HepG2 (cell line): ENCODE measurements at regions not wholly inside any gene's neighbourhood (a gene's known extent, or its start where the extent isn't known, plus 50 kb on each side); places are given as distances from the start of the nearest gene placed in this dataset.

Source experiments
- ATAC-seq: fragments of 200-7000 bp; cut with Tn5 transposase; 3 replicates; pipeline ENCODE4 v1.9.1; 2020; ENCODE audit warnings: mild to moderate bottlenecking, moderate library complexity
- BruUV-seq: library from RNA; stranded (reverse); fragments of 400-500 nt; replicated peaks from 2 replicates; lab custom pipeline; 2021; lab: Mats Ljungman, UMichigan
- CTCF ChIA-PET: fragments of 300-600 bp; formaldehyde crosslinking; extraction: SDS; loops from one replicate; lab custom pipeline; 2021; ENCODE audit warnings: low total read pairs, inconsistent platforms, low intra/inter-chr PET ratio; lab: Yijun Ruan, JAX
- POLR2A ChIA-PET: fragments of 350-600 bp; sonication (Branson Sonifier 250); formaldehyde crosslinking; loops from one replicate; lab custom pipeline; 2020; ENCODE audit warnings: antibody characterized with exemption, inconsistent platforms; lab: Yijun Ruan, JAX
- DNase-seq: peaks from one replicate; pipeline ENCODE4 v3.0.0-alpha.2; 2015; ENCODE audit warnings: low spot score
- FAIRE-seq: peaks from 3 replicates; lab custom pipeline; 2011; peaks lifted over from hg19 to GRCh38; lab: Jason Lieb, UNC
- H2AFZ ChIP-seq: one replicate; pipeline ENCODE4 v1.6.1; 2011; ENCODE audit warnings: low read length, inconsistent platforms
- H3K27ac ChIP-seq: fragments of 300-600 bp; 3 replicates; pipeline ENCODE4 v1.8.0; 2011; ENCODE audit warnings: mixed run types, mild to moderate bottlenecking, mixed read lengths, low read length, inconsistent platforms; ENCODE audit not compliant: insufficient read depth; ENCODE audit errors: extremely low read length
- H3K27me3 ChIP-seq, 2 experiments: fragments of 200-600 bp in 1 of 2; 2 replicates in 1 of 2; 3 replicates in 1 of 2; pipeline versions ENCODE4 v1.6.0 to v1.8.0; 2011; ENCODE audit warnings: low read length in 2 of 2, mild to moderate bottlenecking in 2 of 2, moderate library complexity in 2 of 2, inconsistent platforms in 1 of 2; ENCODE audit not compliant: insufficient read depth in 2 of 2, control insufficient read depth in 1 of 2
- H3K36me3 ChIP-seq, 2 experiments: fragments of 200-600 bp in 1 of 2; replicated peaks in 1 of 2; 2 replicates in 1 of 2; 3 replicates in 1 of 2; pipeline versions ENCODE4 v1.5.1 to v1.8.0; 2011; ENCODE audit warnings: low read length in 2 of 2, inconsistent platforms in 1 of 2; ENCODE audit not compliant: insufficient read depth in 2 of 2, control insufficient read depth in 1 of 2
- H3K4me1 ChIP-seq: 2 replicates; pipeline ENCODE4 v1.5.1; 2012; ENCODE audit warnings: low read length, inconsistent platforms; ENCODE audit not compliant: insufficient read depth
- H3K4me2 ChIP-seq: 2 replicates; pipeline ENCODE4 v1.6.0; 2011; ENCODE audit warnings: low read depth, low read length, inconsistent platforms
- H3K4me3 ChIP-seq, 3 experiments: fragments of 200-600 bp in 1 of 3; sonication (generic), shearing (Covaris generic) in 1 of 3; replicated peaks in 1 of 3; 2 replicates each; pipeline ENCODE4 v1.5.1; 2011 to 2016; ENCODE audit warnings: low read length in 3 of 3, inconsistent platforms in 2 of 3, low read depth in 2 of 3, mild to moderate bottlenecking in 2 of 3, control low read depth in 1 of 3, mixed read lengths in 1 of 3; ENCODE audit not compliant: insufficient read depth in 1 of 3
- H3K79me2 ChIP-seq: one replicate; pipeline ENCODE4 v1.6.1; 2011; ENCODE audit warnings: low read length, inconsistent platforms; ENCODE audit not compliant: insufficient read depth
- H3K9ac ChIP-seq: 2 replicates; pipeline ENCODE4 v1.6.0; 2011; ENCODE audit warnings: mild to moderate bottlenecking, low read depth, low read length, inconsistent platforms; ENCODE audit not compliant: insufficient read depth
- H3K9me3 ChIP-seq: 2 replicates; pipeline ENCODE4 v1.5.1; 2012; ENCODE audit warnings: mild to moderate bottlenecking, low read length
- H4K20me1 ChIP-seq: 2 replicates; pipeline ENCODE4 v1.6.0; 2011; ENCODE audit warnings: inconsistent platforms, mild to moderate bottlenecking, low read length, moderate library complexity; ENCODE audit not compliant: insufficient read depth
- NFATC3 ChIP-seq: sonication (generic); formaldehyde crosslinking; IDR thresholded peaks from 2 replicates; pipeline ENCODE4 v1.5.1; 2020; ENCODE audit warnings: mild to moderate bottlenecking, missing genetic modification reagents
- RNF2 ChIP-seq: fragments of 450-650 bp; conservative IDR thresholded peaks from 2 replicates; pipeline ENCODE4 v1.6.1; 2016; ENCODE audit warnings: low read depth
- SMAD9 ChIP-seq: sonication (generic); formaldehyde crosslinking; IDR thresholded peaks from 2 replicates; pipeline ENCODE4 v1.5.1; 2020; ENCODE audit warnings: mild to moderate bottlenecking, missing genetic modification reagents
- U2AF2 ChIP-seq: fragments of 200-400 bp; formaldehyde crosslinking; IDR thresholded peaks from 2 replicates; pipeline ENCODE4 v1.6.1; 2017; ENCODE audit warnings: low read depth, mild to moderate bottlenecking, low read length
- ZNF331 ChIP-seq: sonication (generic); formaldehyde crosslinking; IDR thresholded peaks from 2 replicates; pipeline ENCODE4 v1.4.0; 2020; ENCODE audit warnings: missing genetic modification reagents
- ZXDC ChIP-seq: sonication (generic); formaldehyde crosslinking; IDR thresholded peaks from 2 replicates; pipeline ENCODE4 v1.5.0; 2020; ENCODE audit warnings: mild to moderate bottlenecking, missing genetic modification reagents
- WGBS: methylation state at CpG from one replicate; pipeline ENCODE4 v1.1.6; 2017; ENCODE audit warnings: low lambda C conversion rate; 5-methylcytosine and 5-hydroxymethylcytosine counted together
- in situ Hi-C: cut with HindIII; loops from 2 replicates; pipeline ENCODE4 v1.10.0; 2017; ENCODE audit warnings: low pct_unique_long_range_greater_than_20kb; ENCODE audit not compliant: extremely low pct_ligation_motif_present
- intact Hi-C: fragments of 100-400 bp; cut with micrococcal nuclease; formaldehyde crosslinking; loops from one replicate; pipeline ENCODE4 v1.10.0; 2022; ENCODE audit not compliant: unreplicated experiment

GRCh38 chr7:25617673-25618072 is 389.4 kb upstream of the NPVF start:
- H4K20me1 ChIP-seq: no peaks in the 10 kb centered on the region
- H3K9ac ChIP-seq: no peak overlapping the region
- no peak overlapping the region for H3K27ac ChIP-seq
- in situ Hi-C loops: no loop called here
- no peak overlapping the region for H2AFZ ChIP-seq
- DNase-seq (no peak), FAIRE-seq (no peak), ATAC-seq (no peak)
- 0 out of 5 replicates have a peak, but pooled peaks cover 0 to 3% of the 10 kb centered on the region in 2 experiments for H3K27me3 ChIP-seq
- BruUV-seq: no TSS peak
- POLR2A ChIA-PET: no interaction called here
- H3K4me2 ChIP-seq: no peak overlapping the region
- 19% methylated on average over 2 of the region's 2 CpGs for WGBS
- H3K4me3 ChIP-seq: no peak overlapping the region
- CTCF ChIA-PET: no interaction called here
- no peaks in the 10 kb centered on the region for H3K79me2 ChIP-seq
- TF ChIP-seq RNF2 (no peak), NFATC3 (CRISPR knock-in tag) (no peak), ZXDC (CRISPR knock-in tag) (no peak), U2AF2 (no peak), SMAD9 (no peak)
- TF ChIP-seq, all 625 proteins: peak for 0
- intact Hi-C loops: no loop called here
- H3K4me1 ChIP-seq: no peaks in the 10 kb centered on the region
- H3K9me3 ChIP-seq: no peaks in the 10 kb centered on the region
- no peaks in the 10 kb centered on the region for H3K36me3 ChIP-seq

DNA sequence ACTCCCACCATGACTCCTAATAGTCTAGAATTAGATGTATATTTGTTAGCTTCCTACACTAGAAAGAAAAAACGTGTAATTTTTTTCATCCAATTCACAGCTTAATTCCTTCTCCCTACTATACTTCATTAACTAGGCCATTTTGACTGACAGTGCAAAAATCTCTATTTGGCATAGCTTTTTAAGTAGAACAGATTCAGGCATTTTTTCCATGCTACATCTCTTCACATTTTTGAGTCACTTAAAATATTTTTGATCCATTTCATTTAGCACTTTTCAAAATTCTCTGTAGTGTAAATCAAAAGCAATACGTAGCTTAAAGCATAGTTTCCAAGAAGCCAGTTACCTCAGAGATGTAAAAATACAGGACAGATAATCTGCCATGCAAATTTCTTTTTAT is 391.1 kb upstream of the NPVF start:
- Histone ChIP-seq H3K27me3 (0 out of 5 replicates have a peak, but pooled peaks cover 0 to 3% of the 10 kb centered on the region in 2 experiments), H3K4me2 (no peak overlapping the region), H3K9me3 (no peaks in the 10 kb centered on the region), H4K20me1 (no peaks in the 10 kb centered on the region), H3K79me2 (no peaks in the 10 kb centered on the region), H3K4me3 (no peak overlapping the region), H3K4me1 (no peaks in the 10 kb centered on the region), H3K9ac (no peak overlapping the region), H3K36me3 (no peaks in the 10 kb centered on the region), H3K27ac (no peak overlapping the region), H2AFZ (no peak overlapping the region)
- FAIRE-seq (no peak), DNase-seq (no peak), ATAC-seq (no peak)
- intact Hi-C loops (no loop called here), in situ Hi-C loops (no loop called here)
- CTCF ChIA-PET: no interaction called here
- WGBS: 6% methylated on average over 2 of the region's 2 CpGs
- POLR2A ChIA-PET: no interaction called here
- TF ChIP-seq ZNF331 (CRISPR knock-in tag): no peak
- no TSS peak for BruUV-seq
